ENCODE measurements at regions not wholly inside any gene's neighbourhood (a gene's known extent, or its start where the extent isn't known, plus 50 kb on each side); places are given as distances from the start of the nearest gene placed in this dataset.

GRCh38 chr2:144310484-144310883, 209.4 kb downstream of the ZEB2 start:
- TF ChIP-seq EZH2 (IDR thresholded peaks at IDR 0.05) (no peak), EZH2phosphoT487 (IDR thresholded peaks at IDR 0.05) (no peak)
- TF ChIP-seq, protein P1, sequence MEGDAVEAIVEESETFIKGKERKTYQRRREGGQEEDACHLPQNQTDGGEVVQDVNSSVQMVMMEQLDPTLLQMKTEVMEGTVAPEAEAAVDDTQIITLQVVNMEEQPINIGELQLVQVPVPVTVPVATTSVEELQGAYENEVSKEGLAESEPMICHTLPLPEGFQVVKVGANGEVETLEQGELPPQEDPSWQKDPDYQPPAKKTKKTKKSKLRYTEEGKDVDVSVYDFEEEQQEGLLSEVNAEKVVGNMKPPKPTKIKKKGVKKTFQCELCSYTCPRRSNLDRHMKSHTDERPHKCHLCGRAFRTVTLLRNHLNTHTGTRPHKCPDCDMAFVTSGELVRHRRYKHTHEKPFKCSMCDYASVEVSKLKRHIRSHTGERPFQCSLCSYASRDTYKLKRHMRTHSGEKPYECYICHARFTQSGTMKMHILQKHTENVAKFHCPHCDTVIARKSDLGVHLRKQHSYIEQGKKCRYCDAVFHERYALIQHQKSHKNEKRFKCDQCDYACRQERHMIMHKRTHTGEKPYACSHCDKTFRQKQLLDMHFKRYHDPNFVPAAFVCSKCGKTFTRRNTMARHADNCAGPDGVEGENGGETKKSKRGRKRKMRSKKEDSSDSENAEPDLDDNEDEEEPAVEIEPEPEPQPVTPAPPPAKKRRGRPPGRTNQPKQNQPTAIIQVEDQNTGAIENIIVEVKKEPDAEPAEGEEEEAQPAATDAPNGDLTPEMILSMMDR (IDR thresholded peaks at IDR 0.05) = no peak
- DNase-seq (ENCODE audit: low spot score) = no peak
- H3K4me3 Mint-ChIP-seq = no peak overlapping the region
- no peak overlapping the region for H3K27ac Mint-ChIP-seq
- H4K20me1 ChIP-seq (ENCODE audit: low read depth) = no peaks in the 10 kb centered on the region
- H3K4me2 ChIP-seq = no peak overlapping the region
- H3K27me3 ChIP-seq = no peaks in the 10 kb centered on the region
- no peak overlapping the region for H3K27ac ChIP-seq
- no peak overlapping the region for H2AFZ ChIP-seq (replicated peaks)
- H3K4me1 Mint-ChIP-seq = no peaks in the 10 kb centered on the region
- H3K36me3 ChIP-seq = peaks cover 4% of the 10 kb centered on the region
- H3K36me3 Mint-ChIP-seq = peaks cover 33% of the 10 kb centered on the region
- H3K9me3 ChIP-seq (ENCODE audit: low read depth) = no peaks in the 10 kb centered on the region
- no peaks in the 10 kb centered on the region for H3K4me1 ChIP-seq
- H3K9me3 Mint-ChIP-seq = peaks cover 52% of the 10 kb centered on the region
- H3K27me3 Mint-ChIP-seq (ENCODE audit: insufficient read depth, low read depth) = no peaks in the 10 kb centered on the region
- no peaks in the 10 kb centered on the region for H3F3A ChIP-seq (ENCODE audit: low read depth)
- H3K4me3 ChIP-seq = no peak overlapping the region
- H3K79me2 ChIP-seq (ENCODE audit: low read depth) = peaks cover 40% of the 10 kb centered on the region
- no peak overlapping the region for H3K9ac ChIP-seq

- Mint-ChIP-seq H3K9me3 (peaks cover 54% of the 10 kb centered on the region), H3K4me3 (no peak overlapping the region)
- H4K20me1 ChIP-seq (ENCODE audit: low read depth) = no peaks in the 10 kb centered on the region
Observed at GRCh38 chr2:144307711-144308110, 212.2 kb downstream of the ZEB2 start.

DNA sequence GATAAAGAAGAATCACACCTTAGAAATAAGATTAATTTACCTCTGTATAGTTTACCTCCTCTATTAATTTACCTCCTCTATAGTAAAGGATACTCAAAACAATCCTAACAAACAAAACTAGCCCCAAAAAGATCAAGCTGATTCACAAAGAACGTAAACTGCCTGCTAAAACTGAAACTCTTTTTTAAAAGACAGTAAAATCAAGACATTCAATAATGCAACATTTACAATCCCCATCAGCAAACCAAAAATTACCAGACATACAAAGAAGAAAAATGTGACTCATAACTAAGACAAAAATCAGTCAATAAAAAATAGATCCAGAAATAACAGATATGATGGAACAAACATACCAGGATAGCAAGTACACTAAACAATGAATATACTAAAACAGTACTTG, 215.7 kb downstream of the ZEB2 start:
- Mint-ChIP-seq H3K4me1 (no peaks in the 10 kb centered on the region), H3K36me3 (peaks cover 19% of the 10 kb centered on the region), H3K27ac (no peak overlapping the region), H3K27me3 (ENCODE audit: insufficient read depth, low read depth) (no peaks in the 10 kb centered on the region), H3K9me3 (peaks cover 34% of the 10 kb centered on the region), H3K4me3 (no peak overlapping the region)
- H4K20me1 ChIP-seq (ENCODE audit: low read depth) = no peaks in the 10 kb centered on the region
- H3K36me3 ChIP-seq = peaks cover 4% of the 10 kb centered on the region
- peaks cover 62% of the 10 kb centered on the region for H3K79me2 ChIP-seq (ENCODE audit: low read depth)
- no peaks in the 10 kb centered on the region for H3K27me3 ChIP-seq
- H2AFZ ChIP-seq (replicated peaks) = no peak overlapping the region
- DNase-seq (ENCODE audit: low spot score) = no peak
- no peaks in the 10 kb centered on the region for H3K9me3 ChIP-seq (ENCODE audit: low read depth)
- no peak overlapping the region for H3K4me3 ChIP-seq
- TF ChIP-seq, protein P1 (IDR thresholded peaks at IDR 0.05) = no peak
- TF ChIP-seq EZH2phosphoT487 (IDR thresholded peaks at IDR 0.05) = no peak
- H3K9ac ChIP-seq = no peak overlapping the region
- H3K4me1 ChIP-seq = no peaks in the 10 kb centered on the region
- H3K4me2 ChIP-seq = no peak overlapping the region
- no peak overlapping the region for H3K27ac ChIP-seq
- no peaks in the 10 kb centered on the region for H3F3A ChIP-seq (ENCODE audit: low read depth)

More at GRCh38 chr2:144307711-144308110, 212.2 kb downstream of the ZEB2 start:
- no peaks in the 10 kb centered on the region for H3K4me1 ChIP-seq
- no peaks in the 10 kb centered on the region for H3K27me3 ChIP-seq
- H3K36me3 ChIP-seq = peaks cover 4% of the 10 kb centered on the region
- no peak overlapping the region for H3K4me2 ChIP-seq
- no peaks in the 10 kb centered on the region for H3F3A ChIP-seq (ENCODE audit: low read depth)
- H3K4me3 ChIP-seq = no peak overlapping the region
- H3K4me1 Mint-ChIP-seq = no peaks in the 10 kb centered on the region
- no peak overlapping the region for H3K9ac ChIP-seq
- H3K79me2 ChIP-seq (ENCODE audit: low read depth) = peaks cover 54% of the 10 kb centered on the region
- H3K36me3 Mint-ChIP-seq = peaks cover 31% of the 10 kb centered on the region
- no peak overlapping the region for H3K27ac ChIP-seq
- H3K27me3 Mint-ChIP-seq (ENCODE audit: insufficient read depth, low read depth) = no peaks in the 10 kb centered on the region
- TF ChIP-seq EZH2 (IDR thresholded peaks at IDR 0.05) (no peak), EZH2phosphoT487 (IDR thresholded peaks at IDR 0.05) (no peak)
- TF ChIP-seq, protein P1 (IDR thresholded peaks at IDR 0.05) = no peak
- H3K27ac Mint-ChIP-seq = no peak overlapping the region
- no peak overlapping the region for H2AFZ ChIP-seq (replicated peaks)
- no peaks in the 10 kb centered on the region for H3K9me3 ChIP-seq (ENCODE audit: low read depth)
- DNase-seq (ENCODE audit: low spot score) = no peak

All from neural progenitor cell (in vitro differentiated cells).